GM12872 (cell line): ENCODE measurements at regions not wholly inside any gene's neighbourhood (a gene's known extent, or its start where the extent isn't known, plus 50 kb on each side); places are given as distances from the start of the nearest gene placed in this dataset.

Experiments
- TF ChIP-seq, protein P1 (sequence below): IDR thresholded peaks from 3 replicates; pipeline ENCODE4 v1.5.1; 2011; ENCODE audit warnings: low read depth, mild to moderate bottlenecking, low read length, moderate library complexity; ENCODE audit not compliant: insufficient read depth

DNA sequence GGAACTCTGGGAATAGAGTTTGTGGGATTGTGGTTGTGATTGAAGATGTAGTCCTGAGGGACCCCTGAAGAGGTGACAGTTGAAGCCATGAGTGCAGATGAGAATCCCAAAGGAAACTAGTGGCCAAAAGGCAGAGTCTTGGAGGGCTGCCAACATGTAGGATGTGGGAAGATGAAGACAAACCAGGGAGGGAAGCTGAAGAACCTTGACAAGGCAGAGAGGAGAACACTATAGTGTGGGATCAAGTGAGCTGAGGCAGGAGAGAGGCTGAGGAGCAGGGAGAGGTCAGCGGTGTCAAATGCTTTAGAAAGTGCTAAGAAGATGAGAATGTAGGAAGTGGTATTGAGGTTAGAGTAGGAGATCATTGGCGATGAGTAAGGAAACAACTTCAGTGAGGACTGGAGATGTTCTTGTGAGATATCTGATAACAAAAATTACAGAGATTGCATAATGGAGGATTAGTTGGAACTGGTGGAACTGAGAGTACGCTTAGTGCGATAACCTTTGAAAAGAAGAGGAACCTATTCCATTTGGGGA lies 88.5 kb upstream of the VCAM1 start:
- TF ChIP-seq, protein P1, sequence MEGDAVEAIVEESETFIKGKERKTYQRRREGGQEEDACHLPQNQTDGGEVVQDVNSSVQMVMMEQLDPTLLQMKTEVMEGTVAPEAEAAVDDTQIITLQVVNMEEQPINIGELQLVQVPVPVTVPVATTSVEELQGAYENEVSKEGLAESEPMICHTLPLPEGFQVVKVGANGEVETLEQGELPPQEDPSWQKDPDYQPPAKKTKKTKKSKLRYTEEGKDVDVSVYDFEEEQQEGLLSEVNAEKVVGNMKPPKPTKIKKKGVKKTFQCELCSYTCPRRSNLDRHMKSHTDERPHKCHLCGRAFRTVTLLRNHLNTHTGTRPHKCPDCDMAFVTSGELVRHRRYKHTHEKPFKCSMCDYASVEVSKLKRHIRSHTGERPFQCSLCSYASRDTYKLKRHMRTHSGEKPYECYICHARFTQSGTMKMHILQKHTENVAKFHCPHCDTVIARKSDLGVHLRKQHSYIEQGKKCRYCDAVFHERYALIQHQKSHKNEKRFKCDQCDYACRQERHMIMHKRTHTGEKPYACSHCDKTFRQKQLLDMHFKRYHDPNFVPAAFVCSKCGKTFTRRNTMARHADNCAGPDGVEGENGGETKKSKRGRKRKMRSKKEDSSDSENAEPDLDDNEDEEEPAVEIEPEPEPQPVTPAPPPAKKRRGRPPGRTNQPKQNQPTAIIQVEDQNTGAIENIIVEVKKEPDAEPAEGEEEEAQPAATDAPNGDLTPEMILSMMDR = no peak

DNA sequence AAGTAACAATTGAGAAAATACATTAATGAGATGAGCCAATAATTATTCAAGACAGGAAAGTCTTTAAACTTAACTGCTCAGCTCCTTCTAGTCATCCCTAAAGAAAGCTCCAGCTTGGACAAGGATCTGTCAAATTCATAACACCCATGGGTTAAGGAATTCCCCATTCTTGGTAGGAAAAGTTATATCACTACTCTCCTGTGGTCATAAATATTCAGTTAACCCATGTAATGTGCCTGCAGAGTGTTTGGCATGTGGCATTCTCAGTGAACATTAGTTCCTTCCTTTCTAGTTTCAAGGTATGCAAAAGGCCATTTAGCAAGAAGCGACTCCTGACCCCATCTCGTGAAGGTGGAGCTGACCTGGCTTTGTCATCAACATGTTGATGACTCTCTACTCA lies 76.7 kb upstream of the VCAM1 start:
- TF ChIP-seq, protein P1 = no peak

DNA sequence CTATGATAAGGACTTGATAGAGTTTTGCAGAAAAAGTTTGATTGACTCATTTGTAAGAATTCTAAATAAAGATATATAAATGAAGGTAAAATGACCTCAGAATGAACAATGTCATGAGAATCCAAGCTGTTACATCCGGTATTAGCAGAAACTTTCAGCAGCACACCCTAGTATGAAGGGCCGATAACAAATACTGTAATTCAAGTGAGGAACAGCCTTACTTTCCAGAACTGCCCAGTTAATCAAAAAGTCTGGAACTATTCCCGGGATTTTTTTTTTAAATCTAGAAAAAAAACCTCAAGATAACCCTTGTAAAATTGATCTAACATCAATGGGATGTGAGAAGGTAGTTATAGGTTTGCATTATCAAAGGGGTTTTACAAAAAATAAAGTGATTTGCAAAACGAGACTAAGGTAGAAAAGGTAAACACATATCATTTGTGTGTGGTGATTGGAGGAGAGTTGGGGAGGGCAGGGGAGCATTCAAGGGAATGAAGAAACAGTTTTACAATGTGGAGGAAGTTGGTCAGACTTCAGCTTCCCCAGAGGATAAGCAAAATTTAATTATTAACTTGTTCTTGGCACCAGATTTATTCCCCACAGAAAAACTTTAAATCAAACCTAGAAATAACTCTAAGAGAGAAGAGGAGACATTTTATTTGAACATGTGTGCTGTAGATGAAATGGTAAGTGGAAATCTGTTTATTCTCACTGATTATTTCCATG lies 75.9 kb upstream of the VCAM1 start:
- TF ChIP-seq, protein P1 = no peak

DNA sequence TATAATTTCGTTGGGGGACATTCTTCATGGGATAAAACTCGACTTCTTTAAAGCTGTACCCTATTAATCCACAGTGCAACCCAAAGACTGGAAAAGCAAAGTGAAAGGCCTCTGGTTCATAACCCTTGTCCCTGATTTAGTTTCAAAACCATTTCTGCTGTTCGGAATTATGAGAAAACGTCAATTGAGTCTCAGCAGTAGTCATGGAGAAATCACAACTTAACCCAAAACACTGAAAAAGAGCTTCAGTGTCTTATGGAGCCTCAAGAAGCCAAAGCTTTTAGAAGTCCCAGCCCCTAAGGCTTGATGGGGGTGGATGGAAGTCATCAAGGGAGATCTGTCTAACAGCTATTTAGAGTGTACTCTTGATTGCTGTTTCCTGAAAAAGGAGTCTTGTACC lies 73.5 kb upstream of the VCAM1 start:
- TF ChIP-seq, protein P1 = no peak

DNA sequence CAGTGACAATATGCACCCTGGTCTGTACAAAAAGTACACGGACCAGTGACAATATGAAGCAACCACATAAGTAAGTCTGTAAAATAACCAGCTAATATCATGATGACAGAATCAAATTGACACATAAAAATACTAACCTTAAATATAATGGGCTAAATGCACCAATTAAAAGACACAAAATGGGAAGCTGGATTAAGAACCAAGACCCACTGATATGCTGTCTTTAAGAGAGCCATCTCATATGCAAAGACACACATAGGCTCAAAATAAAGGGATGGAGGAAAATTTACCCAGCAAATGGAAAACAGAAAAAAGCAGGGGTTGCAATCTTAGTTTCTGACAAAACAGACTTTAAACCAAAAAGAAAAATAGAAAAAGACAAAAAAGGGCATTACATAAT lies 70.4 kb upstream of the VCAM1 start:
- TF ChIP-seq, protein P1 = no peak

DNA sequence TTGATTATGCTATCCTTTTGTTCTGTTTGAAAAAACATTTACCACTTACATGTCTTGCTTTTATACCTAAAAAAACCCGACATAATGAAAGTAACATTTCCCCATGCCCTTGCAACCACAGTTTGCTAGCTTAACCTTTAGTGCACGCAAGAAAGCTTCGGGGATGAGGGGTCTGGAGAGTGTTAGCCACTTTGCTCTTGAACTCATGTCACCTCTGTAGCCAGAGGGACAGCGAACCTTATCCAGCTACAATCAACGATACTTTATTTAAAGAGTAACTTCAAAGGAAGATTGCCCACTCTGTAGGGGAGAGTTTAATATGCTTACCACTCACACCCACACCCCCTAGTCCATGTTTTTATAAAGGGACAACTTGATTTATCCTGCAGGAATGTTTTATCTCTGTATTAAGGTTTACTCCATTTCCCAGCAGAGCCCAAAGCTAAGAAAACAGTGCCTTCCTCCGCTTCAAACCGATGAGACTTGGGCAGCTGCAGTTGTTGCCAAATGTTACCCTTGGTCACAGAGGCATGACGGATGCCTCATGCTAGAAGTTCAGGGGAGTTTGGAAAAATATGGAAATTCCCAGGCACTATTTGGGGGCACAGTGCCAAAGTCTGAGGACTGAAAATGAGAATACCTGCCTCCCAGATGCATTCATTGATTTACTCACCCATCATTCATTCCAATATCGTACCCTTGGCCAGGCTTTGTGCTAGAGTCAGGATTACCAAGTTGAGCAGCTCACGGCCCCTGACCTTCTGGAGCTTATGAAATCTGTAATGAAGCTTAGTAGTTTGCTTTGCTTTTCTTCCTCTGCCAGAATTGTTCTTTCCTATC lies 61.4 kb upstream of the VCAM1 start:
- TF ChIP-seq, protein P1 = no peak

DNA sequence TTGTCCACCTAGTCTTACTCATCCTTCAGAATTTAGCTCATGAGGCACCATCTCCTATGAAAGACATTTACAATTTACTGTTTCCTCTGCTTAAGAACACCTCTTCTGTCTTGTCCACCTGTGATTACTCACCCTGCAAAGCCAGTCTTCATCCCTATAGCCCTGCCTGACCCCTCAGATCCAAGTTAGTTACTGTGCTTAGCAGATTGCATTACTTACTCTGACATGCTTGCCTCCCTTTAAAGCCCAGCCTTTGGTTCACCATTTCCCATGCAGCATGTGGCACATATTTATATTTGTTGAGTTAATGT lies 60.9 kb upstream of the VCAM1 start:
- TF ChIP-seq, protein P1 = no peak
